NCI-H2107 treated with DMSO at 0.1 percent for 48 hours (cell line): ENCODE measurements at regions not wholly inside any gene's neighbourhood (a gene's known extent, or its start where the extent isn't known, plus 50 kb on each side); places are given as distances from the start of the nearest gene placed in this dataset.
A peak's percentile ranks its signal among the peaks of the same experiment; 100 is the strongest.

Source experiments
- DNase-seq: peaks from one replicate; lab custom pipeline; 2025; ENCODE audit not compliant: unreplicated experiment; lab: John Stamatoyannopoulos, UW

DNA sequence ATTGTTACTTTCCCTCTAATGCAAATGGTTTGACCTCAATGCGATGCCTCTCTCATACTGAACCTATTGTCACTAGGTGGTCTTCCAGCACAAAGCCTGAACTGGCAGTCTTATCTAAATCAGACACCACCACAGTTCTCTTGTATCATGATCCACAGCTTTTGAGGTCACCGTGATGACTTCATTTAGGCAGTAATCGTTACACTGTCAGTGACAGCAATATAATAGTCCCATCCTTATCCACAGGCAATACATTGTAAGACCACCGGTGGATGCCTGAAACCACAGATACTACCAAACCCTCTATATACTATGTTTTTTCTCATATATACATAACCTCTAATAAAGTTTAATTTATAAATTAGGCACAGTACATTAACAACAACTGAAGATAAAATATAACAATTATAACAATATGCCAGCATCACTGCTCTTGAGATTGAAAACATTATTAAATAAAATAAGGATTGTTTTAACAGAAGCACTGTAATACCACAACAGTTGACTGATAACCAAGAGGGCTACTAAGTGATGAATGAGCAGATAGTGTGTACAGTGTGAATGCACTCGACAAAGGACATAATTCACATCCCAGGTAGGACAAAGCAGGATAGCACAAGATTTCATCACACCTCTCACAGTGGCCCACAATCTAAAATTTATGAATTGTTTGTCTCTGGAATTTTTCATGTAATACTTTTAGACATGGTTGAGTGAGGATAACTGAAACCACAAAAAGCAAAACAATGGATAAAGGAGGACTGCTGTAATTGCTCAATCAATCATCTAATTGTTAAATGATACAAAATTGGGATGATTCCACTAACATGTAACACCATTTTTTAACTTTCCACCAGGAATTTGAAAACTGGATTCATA, 419.4 kb downstream of the CENPC start:
- DNase-seq = no peak

DNA sequence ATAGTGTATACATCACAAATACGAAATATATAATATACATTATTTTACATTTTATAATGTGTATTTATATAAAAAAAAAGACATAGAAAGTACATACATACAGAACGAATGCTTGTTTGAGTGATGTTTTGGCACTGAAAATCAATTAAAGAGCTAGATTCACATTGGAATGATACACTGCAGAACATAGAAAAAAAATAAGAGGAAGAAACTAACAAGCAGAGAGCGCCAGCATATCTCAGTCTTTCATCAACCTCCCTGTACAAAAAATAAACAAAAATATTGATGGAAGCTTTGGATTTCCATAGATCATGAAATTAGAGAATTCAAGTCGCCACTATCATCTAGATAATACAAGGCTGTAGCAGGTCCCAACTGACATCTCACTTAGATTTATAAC, 420.6 kb downstream of the CENPC start:
- DNase-seq = no peak

DNA sequence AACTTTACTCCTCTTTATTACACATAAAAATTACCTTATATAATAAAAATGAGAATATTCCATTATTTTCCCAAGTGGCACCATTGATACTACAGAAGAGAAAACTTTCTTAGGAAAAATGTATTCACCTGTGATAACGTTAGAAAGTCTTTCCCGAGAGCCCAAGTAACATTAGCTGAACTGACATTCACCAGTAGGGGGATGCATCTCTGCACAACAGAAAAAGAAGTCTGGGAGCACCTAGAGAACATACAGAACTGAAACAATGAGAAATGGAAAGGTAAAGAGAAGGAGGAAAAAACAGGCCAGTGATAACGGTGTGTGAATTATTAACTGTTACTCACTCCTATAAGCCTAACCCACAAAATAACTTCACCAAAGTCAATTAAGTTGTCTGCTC, 423.3 kb downstream of the CENPC start:
- no peak for DNase-seq

DNA sequence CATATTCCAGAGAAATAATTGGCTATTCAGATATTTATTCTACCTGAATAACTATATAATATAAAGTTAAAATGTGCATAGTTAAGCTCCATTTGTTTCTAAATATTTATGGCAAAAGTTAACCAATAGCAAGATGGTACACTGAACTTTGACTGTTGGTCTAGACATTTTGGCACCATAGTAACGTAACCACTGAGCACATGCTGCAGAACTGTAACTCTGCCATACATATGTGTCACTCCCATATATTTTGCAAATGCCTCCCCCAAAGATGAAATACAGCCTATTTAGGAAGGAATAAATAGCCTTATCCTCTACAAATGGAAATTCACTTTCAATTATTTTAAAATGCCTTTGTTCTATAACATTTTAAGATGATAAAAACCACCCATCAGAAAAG, 424.9 kb downstream of the CENPC start:
- DNase-seq = no peak

DNA sequence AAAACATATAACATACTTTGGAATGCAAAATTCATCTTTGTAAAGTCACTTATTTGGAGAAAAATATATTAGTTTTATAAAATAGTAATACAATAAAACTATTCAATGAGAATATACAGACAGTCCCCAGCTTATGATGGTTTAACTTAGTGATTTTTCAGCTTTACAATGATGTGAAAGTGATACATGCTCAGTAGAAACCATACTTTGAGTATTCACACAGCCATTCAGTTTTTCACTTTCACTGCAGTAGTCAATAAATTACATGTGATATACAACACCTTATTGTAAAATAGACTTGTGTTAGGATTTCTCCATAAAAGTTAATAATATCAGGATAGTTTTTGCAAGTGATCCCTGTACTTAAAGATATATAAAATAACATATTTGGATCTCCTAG, 436.0 kb downstream of the CENPC start:
- no peak for DNase-seq

DNA sequence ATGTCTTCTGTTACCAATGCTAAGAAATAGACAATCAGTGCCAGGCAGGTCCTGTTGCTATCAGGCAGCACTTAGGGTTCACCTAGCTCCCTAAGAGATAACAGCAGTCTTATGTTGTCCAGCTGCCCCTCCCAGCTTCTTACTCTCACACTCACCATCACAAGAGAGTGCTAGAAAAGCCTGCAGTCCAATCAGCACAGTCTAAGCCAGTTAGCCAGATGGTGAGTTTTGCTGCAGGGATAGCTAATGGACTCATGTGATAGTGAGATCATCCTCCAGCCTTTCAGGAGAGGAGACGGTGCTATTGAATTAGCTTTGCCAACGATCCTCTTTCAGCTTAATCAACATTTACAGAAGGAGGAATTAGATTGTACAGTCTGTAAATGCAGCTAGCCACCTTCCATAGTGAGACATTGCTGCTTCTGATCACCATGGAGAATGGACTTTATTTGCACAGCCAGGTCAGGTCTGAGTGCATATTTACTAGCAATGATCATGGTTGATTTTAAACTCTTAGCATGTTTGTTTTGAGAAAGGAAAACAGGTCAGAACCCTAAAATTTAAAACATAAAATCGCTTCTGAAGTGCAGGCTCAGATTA, 438.3 kb downstream of the CENPC start:
- peak; percentile 31 for DNase-seq

DNA sequence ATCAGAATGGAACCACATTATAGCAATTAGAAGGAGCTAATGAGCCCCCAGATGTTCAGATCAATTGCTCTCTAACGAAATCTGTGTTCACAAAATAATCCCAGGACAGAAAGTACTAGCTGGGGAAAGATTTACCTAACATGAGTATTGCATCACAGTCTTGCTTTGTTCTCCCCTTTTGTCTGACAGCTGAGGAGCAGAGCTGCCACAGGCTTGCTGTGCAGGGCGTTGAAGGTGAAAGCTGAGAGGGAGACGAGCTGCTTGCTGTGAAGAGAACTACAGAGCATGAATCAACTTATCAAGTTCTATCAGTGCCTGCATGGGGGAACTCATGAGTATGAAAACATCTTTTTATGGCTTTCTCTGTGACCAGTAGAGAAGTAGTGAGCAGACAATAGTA, 441.2 kb downstream of the CENPC start:
- peak; percentile 47 for DNase-seq

DNA sequence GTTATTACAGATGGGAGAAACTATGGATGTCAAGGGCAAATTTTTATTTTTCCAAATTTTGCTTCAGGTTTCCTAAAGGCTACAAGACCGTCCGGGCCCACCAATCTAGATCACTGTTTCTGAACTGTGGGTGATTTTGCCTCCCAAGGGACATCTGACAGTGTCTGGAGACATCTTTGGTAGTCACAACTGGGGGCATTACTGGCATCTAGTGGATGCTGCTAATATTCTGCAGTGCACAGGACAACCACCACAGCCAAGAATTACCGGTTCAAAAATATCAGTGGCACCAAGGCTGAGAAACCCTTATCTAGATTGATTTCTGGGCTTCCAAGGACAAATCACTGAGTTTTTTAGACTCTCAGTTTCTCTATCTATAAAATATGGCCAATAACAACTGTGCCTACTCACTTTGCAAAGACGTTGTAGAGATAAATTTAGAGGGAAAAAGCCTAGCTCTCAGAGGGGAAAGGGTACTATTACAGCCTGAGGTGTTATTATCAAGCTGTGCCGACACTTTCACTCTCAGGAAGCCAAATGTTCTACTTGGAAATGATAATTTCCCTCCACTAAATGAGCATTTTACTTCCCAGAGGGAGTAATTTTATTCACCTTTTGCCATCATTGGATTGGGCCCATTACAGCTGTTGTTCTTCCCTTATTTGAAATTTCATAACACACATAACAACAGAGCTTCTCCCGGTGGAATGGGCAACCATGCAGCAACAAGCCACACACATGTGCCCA, 442.1 kb downstream of the CENPC start:
- no peak for DNase-seq

DNA sequence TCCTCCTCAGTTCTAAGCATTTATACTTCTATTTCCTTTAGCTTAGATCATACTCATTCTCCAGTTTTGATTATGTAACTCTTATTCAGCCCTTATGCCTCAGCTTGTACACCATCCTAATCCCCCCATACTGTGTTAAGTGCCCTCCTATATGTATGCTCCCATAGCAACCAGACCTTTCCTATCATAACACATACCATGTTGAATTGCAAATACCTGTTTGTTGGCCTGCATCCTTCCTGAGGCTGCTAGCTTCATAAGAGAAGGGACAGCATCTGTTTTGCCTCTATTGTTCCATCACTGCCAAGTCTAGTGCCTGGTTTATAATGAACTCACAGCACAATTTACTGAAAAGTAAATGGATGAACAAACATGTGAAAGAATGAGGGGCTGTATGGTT, 443.7 kb downstream of the CENPC start:
- DNase-seq = no peak

DNA sequence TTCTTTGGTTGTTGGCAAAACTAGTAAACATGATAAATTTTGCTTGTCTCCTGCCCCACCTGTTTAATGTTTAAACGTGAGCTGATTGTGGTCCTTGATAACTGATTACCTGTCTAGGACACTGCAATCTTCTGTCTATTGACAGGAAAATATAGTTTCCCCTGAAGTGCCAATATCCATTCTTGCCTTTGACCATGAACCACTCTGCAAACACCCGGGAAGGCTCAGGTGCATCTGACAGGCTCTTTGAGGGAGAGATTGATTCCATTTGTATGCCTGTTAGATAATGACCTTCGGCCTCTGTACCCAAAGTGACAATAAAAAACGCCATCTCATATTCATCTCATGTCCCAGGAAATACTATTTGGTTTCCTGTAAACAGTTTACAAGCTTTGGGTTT, 453.0 kb downstream of the CENPC start:
- no peak for DNase-seq

DNA sequence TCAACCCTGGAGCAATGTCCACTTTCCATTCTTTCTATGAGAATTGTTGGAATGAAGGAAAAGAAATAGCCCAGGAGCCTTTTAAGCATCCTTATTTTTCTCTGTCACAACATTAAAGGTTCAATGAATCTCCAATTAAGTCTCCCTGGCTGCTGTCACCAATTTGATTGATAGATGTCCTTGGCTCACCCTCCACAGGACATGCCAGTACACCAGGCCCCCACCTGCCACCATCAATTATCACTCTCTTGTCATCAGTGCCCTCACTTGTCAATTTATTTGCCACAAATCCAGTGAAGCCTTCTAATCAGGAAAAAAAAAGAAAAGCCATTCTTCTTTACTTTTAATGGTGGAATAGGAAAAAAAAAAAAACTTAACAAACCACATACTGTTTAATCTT, 453.6 kb downstream of the CENPC start:
- no peak for DNase-seq

DNA sequence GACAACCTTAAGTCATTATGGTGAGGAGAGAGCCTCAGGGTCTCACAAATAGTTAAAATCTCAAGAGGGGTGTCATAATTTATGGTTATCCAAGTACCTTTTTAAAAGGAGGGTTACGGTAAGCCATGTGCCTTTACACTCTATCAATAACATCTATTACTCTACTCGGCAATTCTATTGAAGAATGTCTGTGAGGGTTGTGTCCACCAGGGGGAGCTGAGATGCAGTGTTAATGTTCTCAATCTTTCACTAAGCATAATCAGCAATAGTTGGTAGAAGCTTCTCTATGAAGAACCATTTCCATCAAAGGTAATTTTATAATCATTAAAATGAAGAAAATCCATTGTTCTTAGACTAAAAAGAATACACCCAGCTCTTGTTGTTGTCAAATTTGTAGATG, 457.4 kb downstream of the CENPC start:
- DNase-seq = no peak

DNA sequence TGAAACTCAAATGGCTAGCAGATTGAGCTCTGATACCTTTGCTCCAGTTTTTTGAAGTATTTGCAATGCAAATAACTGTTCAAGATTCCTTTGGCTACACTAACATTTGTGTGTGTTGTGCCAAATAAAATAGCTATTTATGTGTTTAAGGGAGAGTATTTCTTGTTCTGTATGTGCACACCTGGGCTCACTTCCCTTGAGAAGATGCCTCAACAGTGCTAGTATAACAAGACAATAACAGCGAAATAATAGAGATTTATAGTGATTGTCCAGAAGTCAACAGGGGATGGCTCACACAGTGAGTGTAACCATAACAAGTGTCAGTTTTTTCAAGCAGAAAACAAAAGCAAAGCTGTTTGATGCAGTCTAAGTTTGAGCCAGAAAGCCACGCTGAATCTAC, 460.5 kb downstream of the CENPC start:
- no peak for DNase-seq

DNA sequence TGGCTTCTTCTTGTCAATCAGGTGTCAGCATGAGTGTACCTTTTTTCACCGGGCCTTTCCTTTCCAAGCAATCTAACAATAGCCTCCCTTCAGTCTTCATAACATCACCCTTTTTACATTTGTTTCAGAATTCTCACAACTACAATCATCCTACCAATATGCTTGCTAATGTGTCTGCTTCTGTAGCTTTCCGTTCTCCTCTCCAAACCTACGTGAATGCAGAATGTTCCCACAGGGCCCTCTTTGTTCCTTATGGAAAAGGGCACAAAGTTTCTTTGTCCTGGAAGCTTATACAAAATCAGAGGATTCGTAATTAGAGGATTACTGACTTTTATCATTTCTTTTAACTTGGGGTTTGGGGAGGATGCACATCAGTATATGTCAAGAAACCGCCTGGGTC, 461.8 kb downstream of the CENPC start:
- no peak for DNase-seq

DNA sequence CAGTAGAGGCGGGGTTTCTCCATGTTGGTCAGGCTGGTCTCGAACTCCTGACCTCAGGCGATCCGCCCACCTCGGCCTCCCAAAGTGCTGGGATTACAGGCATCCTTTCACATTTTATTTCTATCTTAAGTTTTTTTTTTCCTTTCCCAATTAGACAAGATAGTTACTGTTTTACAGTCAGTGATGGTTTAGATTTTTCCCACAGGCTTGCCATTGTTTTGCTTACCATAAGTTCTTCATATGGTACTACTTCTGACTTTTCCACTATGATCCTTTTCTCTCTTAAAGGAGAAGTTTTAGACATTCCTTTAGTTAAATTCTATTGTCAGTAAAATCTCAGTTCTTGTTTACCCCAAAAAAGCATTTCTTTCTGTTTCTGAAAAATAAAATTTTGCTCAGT, 462.6 kb downstream of the CENPC start:
- DNase-seq = no peak

DNA sequence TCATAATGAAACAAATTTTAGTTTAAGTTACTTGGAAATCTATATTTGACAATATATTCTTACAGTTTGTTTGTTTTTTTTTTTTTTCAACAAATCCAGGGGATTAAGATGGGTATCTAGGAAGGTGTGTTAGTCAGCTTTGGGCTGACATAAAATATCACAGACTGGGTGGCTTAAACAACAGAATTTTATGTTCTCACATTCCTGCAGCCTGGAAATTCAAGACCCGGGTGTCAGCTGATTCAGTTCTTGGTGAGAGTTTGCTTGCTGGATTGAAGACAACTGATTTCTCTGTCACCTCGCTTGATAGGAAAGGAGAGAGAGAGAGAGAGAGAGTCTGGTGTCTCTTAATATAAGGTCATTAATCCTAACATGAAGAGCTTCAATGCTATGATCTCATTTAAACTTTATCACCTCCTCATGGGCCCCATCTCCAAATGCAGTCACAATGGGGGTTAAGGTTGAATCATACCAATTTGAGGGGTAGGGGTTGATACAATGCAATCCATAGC, 465.2 kb downstream of the CENPC start:
- DNase-seq = no peak

DNA sequence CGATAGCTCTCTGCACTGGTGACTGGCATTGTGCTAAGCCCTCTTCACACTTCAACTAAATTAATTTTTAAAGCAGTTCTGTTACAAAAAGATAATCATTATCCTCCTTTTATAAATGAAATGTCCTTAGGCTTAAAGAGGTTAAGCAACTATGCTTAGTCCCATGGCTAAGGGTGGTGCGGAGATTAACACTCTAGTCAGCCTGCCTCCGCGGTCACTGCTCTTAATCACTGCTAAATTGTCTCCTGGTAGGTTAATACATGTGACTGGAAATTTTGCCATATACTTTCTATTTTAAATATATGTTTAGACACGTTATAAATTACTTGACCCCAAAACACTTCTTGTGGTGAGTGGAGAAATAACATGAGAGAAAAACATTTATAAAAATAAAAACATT, 473.7 kb downstream of the CENPC start:
- DNase-seq = no peak

DNA sequence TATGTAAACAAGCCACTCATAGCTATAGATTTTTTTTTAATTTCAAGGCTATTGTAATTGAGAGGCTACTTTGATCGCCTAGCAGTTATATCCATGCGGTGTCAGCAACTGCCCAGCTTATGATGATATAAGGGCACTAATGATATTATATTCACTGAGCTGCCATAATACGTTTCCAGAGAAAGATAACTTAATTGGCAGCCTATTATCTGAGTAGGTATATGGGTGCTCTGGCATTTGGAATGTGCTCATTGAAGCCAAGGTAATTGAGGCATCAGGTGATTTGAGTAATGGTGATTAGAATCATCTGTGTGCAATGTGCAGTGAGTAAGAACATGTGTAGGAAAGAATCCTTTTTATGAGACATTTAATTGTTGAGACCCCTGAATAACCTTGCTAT, 490.0 kb downstream of the CENPC start:
- DNase-seq = no peak

DNA sequence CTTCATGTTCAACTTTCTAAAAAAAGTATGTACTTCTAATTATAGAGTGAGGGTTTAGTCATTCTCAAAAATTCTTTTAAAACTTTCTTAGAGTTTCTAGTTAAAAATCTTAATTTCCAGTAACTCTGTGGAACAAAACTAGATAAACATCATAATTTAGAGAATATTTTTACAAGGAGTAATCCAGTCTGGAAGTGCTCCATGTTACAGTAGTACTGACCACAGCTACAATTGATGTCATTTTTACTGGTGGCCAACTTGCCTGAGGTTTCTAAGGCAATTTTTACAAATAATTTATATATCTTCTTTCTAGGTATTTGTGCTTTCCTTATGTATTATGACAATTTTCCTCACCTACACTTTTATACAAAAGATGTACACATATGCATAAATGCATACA, 490.4 kb downstream of the CENPC start:
- DNase-seq = no peak

DNA sequence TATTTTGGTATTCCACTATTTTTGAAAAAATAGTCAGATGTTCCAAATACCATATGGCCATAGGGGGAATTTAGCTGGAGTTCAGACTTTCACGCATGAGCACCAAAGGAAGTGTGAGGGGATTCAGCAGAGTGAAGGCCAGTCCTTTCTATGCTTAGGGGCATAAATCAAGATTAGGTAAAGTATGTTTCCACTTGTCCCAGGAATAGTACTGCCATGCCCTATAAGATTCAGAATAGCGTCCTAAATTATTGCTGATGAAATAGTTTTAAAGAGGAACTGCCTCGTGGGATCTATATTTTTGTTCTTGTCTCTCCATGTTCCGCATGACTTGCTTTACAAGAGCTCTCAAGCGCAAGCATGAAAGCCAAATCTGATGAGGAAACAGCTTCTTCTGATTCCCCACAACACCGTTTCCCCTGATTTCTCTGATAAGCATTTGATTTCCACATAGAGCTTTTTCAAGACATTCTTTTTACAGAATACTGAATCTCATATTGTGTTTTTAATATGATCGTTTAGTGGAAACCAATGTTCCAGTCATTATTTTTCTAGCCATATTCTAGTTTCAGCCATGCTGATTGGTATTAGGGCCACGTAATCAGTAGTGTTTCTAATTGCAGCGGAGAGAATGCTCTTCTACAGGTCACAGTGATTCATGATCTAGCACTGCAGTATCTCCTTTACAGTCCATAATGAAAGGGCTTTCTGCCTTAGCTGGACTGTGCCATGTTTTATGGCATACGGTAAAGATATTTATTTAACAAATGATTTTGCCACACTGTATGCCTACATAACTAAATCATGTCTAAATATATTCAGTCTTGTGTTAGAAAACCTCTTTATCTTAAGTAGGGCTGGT, 492.3 kb downstream of the CENPC start:
- DNase-seq = peak; percentile 62
